ENCODE measurements at regions not wholly inside any gene's neighbourhood (a gene's known extent, or its start where the extent isn't known, plus 50 kb on each side); places are given as distances from the start of the nearest gene placed in this dataset.

GRCh38 chr15:58295637-58296215, 136.1 kb upstream of the LIPC start:
- intact Hi-C loops (cut with DNase I; ENCODE audit: low total_unique reads), result no loop called here
- no peak for TF ChIP-seq CTCF (IDR thresholded peaks at IDR 0.05)
- TF ChIP-seq POLR2A (IDR thresholded peaks at IDR 0.05), result no peak
- H3K4me3 ChIP-seq (ENCODE audit: low read depth, poor library complexity, severe bottlenecking), result no peak overlapping the region
- WGBS, 2 donors, result 83 to 84% methylated on average over 7 of the region's 7 CpGs
- no peak for DNase-seq (ENCODE audit: low spot score in 2 of 2)

GRCh38 chr15:58296276-58296675, 135.5 kb upstream of the LIPC start:
- WGBS, 2 donors, result 82 to 95% methylated on average over 2 of the region's 2 CpGs
- TF ChIP-seq CTCF (IDR thresholded peaks at IDR 0.05) (no peak), POLR2A (IDR thresholded peaks at IDR 0.05) (no peak)
- no peak overlapping the region for H3K4me3 ChIP-seq (ENCODE audit: low read depth, poor library complexity, severe bottlenecking)
- intact Hi-C loops (cut with DNase I; ENCODE audit: low total_unique reads), result no loop called here
- no peak for DNase-seq (ENCODE audit: low spot score in 2 of 2)

- no peak for DNase-seq (ENCODE audit: low spot score in 2 of 2)
- H3K4me3 ChIP-seq (ENCODE audit: low read depth, poor library complexity, severe bottlenecking), result no peak overlapping the region
- intact Hi-C loops (cut with DNase I; ENCODE audit: low total_unique reads), result no loop called here
- TF ChIP-seq POLR2A (IDR thresholded peaks at IDR 0.05), result no peak
- no peak for TF ChIP-seq CTCF (IDR thresholded peaks at IDR 0.05)
- 88 to 94% methylated on average over 1 of the region's 1 CpG for WGBS, 2 donors
Observed at GRCh38 chr15:58297639-58298038, 134.2 kb upstream of the LIPC start.

- DNase-seq (ENCODE audit: low spot score in 2 of 2), result no peak
- intact Hi-C loops (cut with DNase I; ENCODE audit: low total_unique reads), result no loop called here
- no peak overlapping the region for H3K4me3 ChIP-seq (ENCODE audit: low read depth, poor library complexity, severe bottlenecking)
- WGBS, 2 donors, result 80 to 83% methylated on average over 10 of the region's 10 CpGs
- TF ChIP-seq CTCF (IDR thresholded peaks at IDR 0.05) (no peak), POLR2A (IDR thresholded peaks at IDR 0.05) (no peak)
Observed at GRCh38 chr15:58298879-58299850, 132.6 kb upstream of the LIPC start.

GRCh38 chr15:58302832-58303231, 129.0 kb upstream of the LIPC start:
- no peak overlapping the region for H3K4me3 ChIP-seq (ENCODE audit: low read depth, poor library complexity, severe bottlenecking)
- WGBS, 2 donors, result 82 to 90% methylated on average over 1 of the region's 1 CpG
- TF ChIP-seq POLR2A (IDR thresholded peaks at IDR 0.05), result no peak
- no peak for TF ChIP-seq CTCF (IDR thresholded peaks at IDR 0.05)
- intact Hi-C loops (cut with DNase I; ENCODE audit: low total_unique reads), result no loop called here
- DNase-seq (ENCODE audit: low spot score in 2 of 2), result no peak
